ENCODE measurements at regions not wholly inside any gene's neighbourhood (a gene's known extent, or its start where the extent isn't known, plus 50 kb on each side); places are given as distances from the start of the nearest gene placed in this dataset.
A peak's percentile ranks its signal among the peaks of the same experiment; 100 is the strongest.

DNA sequence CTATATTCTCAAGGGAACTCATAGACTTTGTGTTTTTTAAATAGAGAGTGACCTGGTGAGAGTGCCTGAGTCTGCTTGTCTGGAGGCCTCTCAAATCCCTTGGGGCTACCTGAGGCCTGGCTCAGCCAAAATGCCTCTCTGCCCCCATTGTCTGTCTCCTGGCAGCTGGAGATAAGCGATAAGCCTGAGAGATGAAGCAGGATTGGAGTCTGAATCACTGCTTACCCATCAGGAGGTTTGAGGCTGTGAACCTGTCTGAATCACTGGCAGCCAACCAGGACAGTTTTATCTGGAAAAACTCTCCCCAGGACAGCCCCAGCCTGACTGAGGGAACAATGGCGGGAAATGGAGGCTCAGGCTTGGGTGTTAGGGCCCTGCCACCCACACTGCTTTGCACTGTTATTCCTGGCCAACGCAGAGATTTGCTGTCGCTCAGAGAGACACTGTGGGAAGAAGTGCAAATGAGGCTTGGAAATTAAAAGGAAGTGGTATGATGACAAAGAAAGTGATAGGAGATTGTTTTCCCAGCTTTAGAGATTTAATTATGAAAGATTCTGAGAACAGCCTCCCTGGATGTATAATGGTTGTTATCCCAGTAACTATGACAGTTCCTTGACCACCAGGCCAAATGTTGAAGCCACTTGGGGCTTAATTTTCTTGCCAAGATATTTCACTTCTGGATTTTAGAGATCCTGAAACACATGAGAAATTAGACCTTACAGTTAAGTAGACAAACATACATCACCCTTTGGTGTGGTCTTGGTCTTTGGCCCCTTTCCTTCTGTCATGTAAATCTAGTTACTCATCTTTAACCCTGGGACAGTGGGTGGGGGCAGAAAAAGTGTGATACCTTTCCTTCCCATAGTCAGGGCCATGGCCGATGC, 102.1 kb downstream of the RASSF10 start:
- Mint-ChIP-seq H3K4me1 (ENCODE audit: low read depth) (peaks cover 37% of the 10 kb centered on the region), H3K36me3 (ENCODE audit: low read depth) (0 out of 2 replicates have a peak, but pooled peaks cover 6% of the 10 kb centered on the region), H3K27me3 (ENCODE audit: insufficient read depth) (no peaks in the 10 kb centered on the region), H3K9me3 (no peaks in the 10 kb centered on the region), H3K4me3 (no peak overlapping the region), H3K27ac (peak overlapping the region; percentile 66)
- DNase-seq, result peak; percentile 56
- no peak for TF ChIP-seq CTCF (IDR thresholded peaks at IDR 0.05)

GRCh38 chr11:13111813-13112130, 102.7 kb downstream of the RASSF10 start:
- no peaks in the 10 kb centered on the region for H3K9me3 Mint-ChIP-seq
- peaks cover 43% of the 10 kb centered on the region for H3K4me1 Mint-ChIP-seq (ENCODE audit: low read depth)
- TF ChIP-seq CTCF (IDR thresholded peaks at IDR 0.05), result no peak
- H3K27ac Mint-ChIP-seq, result no peak overlapping the region; the same call in 1 of the 2 replicates
- 0 out of 2 replicates have a peak, but pooled peaks cover 6% of the 10 kb centered on the region for H3K36me3 Mint-ChIP-seq (ENCODE audit: low read depth)
- no peak overlapping the region for H3K4me3 Mint-ChIP-seq
- no peaks in the 10 kb centered on the region for H3K27me3 Mint-ChIP-seq (ENCODE audit: insufficient read depth)
- DNase-seq, result no peak

DNA sequence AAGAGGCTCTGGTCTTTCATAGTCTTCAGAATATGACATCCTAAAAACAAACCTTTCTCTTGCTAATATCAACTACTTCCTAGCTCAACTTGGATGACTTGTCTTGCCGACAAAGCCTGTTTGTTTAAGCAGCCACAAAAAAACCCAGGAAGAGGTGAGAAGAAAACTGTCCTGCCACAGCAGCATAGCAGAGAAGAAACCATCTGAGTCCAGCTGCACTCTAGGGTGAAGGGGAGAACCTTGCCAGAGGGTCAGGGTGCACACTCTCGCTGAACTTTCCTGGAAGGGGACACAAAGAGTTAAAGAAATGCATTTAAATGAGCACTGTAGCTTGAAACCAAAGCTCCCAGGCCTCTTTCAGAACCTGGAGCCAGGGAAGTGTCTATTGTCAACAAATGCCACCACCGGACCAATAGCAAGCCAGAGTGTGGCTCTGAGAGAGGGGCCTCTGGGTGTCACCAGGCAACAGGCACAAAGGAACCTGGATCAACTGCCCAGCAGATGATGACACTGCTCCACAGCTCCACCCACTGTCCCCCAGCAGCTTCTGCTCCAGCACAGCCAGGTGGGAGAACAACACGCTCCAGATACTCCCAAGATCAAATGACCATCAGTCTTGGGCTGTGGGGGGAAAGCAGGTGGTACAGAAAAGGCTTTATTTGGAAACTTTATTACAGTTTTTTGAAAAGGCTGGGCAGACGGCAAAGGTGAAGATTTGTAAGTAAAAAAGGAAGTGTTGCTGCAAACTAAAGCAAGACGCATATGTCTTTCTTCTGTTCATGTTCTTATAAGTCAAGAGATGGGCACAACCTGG, 105.7 kb downstream of the RASSF10 start:
- Mint-ChIP-seq H3K4me3 (no peak overlapping the region), H3K27me3 (ENCODE audit: insufficient read depth) (no peaks in the 10 kb centered on the region), H3K4me1 (ENCODE audit: low read depth) (peaks cover 72% of the 10 kb centered on the region), H3K27ac (no peak overlapping the region), H3K36me3 (ENCODE audit: low read depth) (no peaks in the 10 kb centered on the region), H3K9me3 (no peaks in the 10 kb centered on the region)
- peak; percentile 37 for TF ChIP-seq CTCF (IDR thresholded peaks at IDR 0.05)
- DNase-seq, result no peak

DNA sequence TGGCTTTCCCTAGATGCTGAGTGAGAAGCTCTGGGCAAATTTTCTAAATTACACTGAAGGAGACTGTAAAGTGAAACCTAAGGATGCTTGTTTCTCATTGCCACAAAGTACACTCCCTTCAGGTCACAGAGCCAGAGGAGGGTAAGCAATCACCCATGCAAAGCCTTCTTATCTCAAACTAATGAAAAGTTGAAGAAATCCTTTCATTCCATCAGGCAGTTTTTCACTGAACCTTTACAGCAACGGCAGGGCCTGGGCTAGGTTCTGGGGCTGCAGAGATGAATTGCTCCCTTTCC, 106.2 kb downstream of the RASSF10 start:
- Mint-ChIP-seq H3K27me3 (ENCODE audit: insufficient read depth) (no peaks in the 10 kb centered on the region), H3K36me3 (ENCODE audit: low read depth) (no peaks in the 10 kb centered on the region), H3K4me3 (no peak overlapping the region), H3K9me3 (no peaks in the 10 kb centered on the region), H3K4me1 (ENCODE audit: low read depth) (peaks cover 76% of the 10 kb centered on the region), H3K27ac (no peak overlapping the region)
- no peak for TF ChIP-seq CTCF (IDR thresholded peaks at IDR 0.05)
- DNase-seq, result no peak

DNA sequence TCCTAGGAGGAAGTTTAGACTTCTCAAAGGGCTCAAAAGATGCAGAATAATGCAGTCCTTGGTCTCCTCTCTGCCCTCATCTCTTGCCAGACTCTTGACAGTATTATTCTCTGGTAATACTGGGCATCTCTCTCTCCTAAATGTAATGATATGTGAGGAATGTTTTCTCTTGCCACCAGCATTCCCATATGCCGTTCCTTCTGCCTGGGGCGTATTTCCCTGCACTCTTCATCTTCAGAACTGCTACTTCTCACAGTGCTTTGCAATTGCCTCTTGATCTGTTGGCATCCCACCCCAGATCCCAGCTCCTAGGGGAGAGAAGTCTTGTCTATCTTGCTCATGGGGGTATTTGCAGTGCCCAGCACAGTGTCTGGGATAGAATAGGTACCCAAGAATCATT, 107.4 kb downstream of the RASSF10 start:
- no peak for DNase-seq
- no peak for TF ChIP-seq CTCF (IDR thresholded peaks at IDR 0.05)
- peaks cover 76% of the 10 kb centered on the region for H3K4me1 Mint-ChIP-seq (ENCODE audit: low read depth)
- no peaks in the 10 kb centered on the region for H3K9me3 Mint-ChIP-seq
- no peak overlapping the region for H3K4me3 Mint-ChIP-seq
- H3K36me3 Mint-ChIP-seq (ENCODE audit: low read depth), result no peaks in the 10 kb centered on the region
- H3K27ac Mint-ChIP-seq, result no peak overlapping the region
- no peaks in the 10 kb centered on the region for H3K27me3 Mint-ChIP-seq (ENCODE audit: insufficient read depth)

Data from HFFc6 (cell line).